ENCODE measurements at regions not wholly inside any gene's neighbourhood (a gene's known extent, or its start where the extent isn't known, plus 50 kb on each side); places are given as distances from the start of the nearest gene placed in this dataset.

GRCh38 chr11:112538534-112539280, 278.0 kb upstream of the PLET1 start:
- TF ChIP-seq CTCF (IDR thresholded peaks at IDR 0.05 in 2 of 3, conservative IDR thresholded peaks at IDR 0.05 in 1 of 3; ENCODE audit: borderline replicate concordance in 1 of 3, insufficient read depth in 1 of 3, low read depth in 2 of 3, low read length in 2 of 3) (no peak), CEBPB (IDR thresholded peaks at IDR 0.05; ENCODE audit: low read depth) (no peak), POLR2A (IDR thresholded peaks at IDR 0.05; ENCODE audit: borderline replicate concordance, extremely low read depth, insufficient read depth, insufficient read length) (no peak)

Measured in HCT116 (cell line).